ENCODE measurements at regions not wholly inside any gene's neighbourhood (a gene's known extent, or its start where the extent isn't known, plus 50 kb on each side); places are given as distances from the start of the nearest gene placed in this dataset.

DNA sequence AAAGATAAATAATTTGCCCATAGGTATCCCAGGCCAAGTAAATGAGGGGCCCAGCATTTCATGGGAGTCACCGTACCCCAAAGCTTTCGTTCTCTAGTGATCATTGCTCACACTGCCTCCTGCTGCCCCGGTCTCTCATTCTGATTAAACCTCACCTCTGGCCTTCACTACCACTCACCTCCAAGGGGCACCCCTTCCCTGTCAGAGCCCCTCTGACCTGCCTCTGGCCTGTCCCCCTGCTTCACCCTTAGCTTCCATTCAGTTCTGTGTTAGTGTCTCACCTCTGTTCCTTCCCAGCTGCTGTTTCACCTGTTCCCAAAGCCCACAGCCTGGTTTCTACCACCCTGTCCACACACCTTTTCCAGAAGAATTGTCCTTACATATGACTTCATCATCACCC lies 150.3 kb upstream of the E2F8 start:
- TF ChIP-seq, protein P1, sequence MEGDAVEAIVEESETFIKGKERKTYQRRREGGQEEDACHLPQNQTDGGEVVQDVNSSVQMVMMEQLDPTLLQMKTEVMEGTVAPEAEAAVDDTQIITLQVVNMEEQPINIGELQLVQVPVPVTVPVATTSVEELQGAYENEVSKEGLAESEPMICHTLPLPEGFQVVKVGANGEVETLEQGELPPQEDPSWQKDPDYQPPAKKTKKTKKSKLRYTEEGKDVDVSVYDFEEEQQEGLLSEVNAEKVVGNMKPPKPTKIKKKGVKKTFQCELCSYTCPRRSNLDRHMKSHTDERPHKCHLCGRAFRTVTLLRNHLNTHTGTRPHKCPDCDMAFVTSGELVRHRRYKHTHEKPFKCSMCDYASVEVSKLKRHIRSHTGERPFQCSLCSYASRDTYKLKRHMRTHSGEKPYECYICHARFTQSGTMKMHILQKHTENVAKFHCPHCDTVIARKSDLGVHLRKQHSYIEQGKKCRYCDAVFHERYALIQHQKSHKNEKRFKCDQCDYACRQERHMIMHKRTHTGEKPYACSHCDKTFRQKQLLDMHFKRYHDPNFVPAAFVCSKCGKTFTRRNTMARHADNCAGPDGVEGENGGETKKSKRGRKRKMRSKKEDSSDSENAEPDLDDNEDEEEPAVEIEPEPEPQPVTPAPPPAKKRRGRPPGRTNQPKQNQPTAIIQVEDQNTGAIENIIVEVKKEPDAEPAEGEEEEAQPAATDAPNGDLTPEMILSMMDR (IDR thresholded peaks at IDR 0.05): no peak
- TF ChIP-seq POLR2A (IDR thresholded peaks at IDR 0.05): no peak
